Skeletal muscle cell (primary cell): ENCODE measurements at regions not wholly inside any gene's neighbourhood (a gene's known extent, or its start where the extent isn't known, plus 50 kb on each side); places are given as distances from the start of the nearest gene placed in this dataset.

Source experiments
- DNase-seq: peaks from one replicate; pipeline ENCODE4 v3.0.0-alpha.2; 2010; ENCODE audit warnings: low read depth
- H3K4me3 ChIP-seq: 2 replicates; pipeline ENCODE4 v1.5.1; 2011; ENCODE audit warnings: low read depth, mild to moderate bottlenecking, control low read depth, low read length, moderate library complexity

DNA sequence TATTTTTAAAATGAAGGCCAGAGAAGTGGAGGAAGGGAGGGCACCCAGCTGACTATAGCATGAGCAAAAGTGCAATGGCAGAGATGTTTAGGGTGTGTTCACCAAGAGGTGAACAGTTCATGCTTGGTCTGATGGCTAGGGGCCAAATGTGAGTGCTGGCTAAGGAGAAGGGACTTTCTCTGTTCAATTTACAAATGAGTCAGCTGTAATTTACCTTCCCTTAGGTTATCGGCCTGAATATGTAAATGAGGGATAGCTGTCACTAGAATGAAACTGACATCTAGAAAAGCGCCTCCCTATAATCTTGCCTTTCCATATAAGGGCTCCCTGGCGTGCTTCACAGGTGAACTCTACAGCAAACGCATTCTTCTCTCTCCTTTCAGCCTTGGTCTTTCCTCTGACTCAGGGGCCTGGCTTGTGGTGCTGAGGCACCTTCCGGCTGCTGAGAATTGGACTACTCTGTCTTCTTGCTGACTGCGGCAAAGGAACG is 114.7 kb upstream of the BACH2 start:
- DNase-seq, result no peak
- no peak overlapping the region for H3K4me3 ChIP-seq

DNA sequence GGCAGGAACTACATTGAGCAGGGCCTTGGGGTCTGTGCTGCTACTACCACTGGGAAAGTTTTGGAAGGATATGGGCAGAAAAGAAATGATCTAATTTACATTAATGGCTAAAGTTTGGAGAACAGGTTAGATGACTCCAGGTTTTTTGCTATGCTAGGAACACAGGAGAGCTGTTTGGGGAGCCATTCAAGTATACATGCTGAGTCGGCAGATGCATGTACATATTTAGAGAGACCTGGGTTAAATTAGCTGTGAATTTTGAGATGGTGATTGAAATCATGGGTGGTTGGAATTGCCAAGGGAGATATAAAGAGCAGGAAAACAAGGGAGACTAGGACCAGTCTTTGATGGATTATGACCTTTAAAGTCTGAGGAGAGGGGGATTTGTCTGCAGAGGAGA is 113.1 kb upstream of the BACH2 start:
- no peak for DNase-seq
- no peak overlapping the region for H3K4me3 ChIP-seq

DNA sequence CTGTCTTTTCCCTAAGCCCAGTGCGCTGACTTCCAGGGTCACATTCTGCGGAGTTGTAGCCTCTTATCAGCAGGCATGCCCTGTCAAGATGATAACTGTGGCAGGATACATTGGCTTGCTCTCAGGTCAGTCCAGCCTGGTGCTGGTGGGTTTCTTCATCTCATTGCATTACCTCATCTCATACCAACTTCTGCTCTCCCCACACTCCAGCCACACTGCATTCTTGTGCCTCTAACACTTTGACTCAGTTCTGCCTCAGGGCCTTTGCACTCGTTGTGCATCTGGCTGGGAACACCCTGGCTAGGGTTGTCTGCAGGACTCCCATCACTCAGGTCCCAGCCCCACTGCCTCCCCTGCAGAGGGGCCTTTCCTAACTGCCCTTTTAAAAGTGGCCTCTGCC is 110.3 kb upstream of the BACH2 start:
- no peak overlapping the region for H3K4me3 ChIP-seq
- no peak for DNase-seq

DNA sequence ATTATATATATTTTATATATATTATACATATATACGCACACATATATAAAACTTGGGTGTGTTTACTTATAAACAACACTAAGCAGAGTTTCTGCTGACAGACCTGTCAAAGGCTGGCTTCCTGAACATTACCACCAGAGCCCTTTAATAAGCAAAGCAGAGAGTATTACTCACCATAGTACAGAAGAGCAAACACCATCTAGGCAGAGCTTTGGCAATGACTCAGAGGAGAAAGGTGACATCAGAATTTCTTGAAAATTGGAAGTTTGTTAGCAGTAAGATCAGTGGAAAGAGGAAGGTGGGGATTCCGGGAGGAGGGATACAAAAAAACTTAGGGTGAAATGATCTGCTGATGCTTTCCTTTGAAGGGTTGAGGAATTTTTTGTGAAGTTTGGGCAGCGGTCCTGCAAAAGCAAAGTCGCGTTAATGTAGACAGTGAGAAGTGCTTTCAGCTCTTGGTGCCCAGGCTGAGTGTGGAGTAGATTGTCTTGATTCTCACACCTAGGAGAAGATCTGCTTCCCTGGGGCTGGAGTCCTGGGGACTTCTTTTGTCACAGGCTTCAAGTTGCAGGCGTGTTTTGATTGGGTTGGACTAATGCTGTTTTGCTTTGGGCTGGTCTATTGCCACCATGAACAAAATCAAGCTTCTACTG is 109.6 kb upstream of the BACH2 start:
- no peak overlapping the region for H3K4me3 ChIP-seq
- DNase-seq, result peak; percentile 45

DNA sequence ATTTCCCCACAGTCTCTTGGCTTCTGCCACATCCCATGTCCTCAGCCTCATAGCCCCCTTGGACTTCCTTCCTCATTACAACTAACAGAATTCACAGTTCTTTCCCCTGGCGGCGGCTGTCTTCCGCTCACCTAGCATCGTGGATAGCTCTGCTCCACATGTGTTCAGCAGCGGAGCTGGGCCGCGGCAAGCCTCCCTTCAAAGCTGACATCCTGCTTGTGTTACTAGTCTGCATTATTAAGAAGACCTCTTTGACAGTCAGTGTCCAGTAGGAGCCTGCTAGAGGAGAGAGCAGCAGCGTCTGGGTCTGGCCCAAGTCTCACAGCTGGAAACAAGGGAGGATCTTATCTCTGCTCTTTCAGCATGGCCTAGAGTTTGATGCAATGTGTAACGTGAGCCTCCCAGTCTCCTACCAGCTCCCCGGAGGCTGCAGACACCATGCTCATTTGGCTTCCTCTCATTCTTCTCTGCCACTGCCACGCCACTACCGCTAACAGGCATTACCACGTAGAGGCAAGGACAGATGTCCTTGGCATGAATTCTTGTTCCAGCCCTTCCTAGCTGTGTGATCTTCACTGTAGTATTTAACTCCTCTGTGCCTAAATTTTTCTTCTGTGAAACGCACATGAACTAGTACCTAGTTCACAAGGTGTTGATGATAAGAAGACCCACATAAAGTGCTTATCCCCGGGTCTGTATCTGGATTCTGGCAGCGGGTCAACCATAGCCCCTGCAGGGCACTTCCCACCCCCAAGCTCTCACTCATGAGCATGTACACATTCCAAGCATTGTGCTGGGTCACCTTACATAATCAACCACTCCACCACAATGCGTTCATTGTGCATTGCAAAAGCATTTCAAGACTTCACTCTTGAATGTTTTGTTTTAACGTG is 107.1 kb upstream of the BACH2 start:
- DNase-seq, result peak; percentile 78
- H3K4me3 ChIP-seq, result no peak overlapping the region

DNA sequence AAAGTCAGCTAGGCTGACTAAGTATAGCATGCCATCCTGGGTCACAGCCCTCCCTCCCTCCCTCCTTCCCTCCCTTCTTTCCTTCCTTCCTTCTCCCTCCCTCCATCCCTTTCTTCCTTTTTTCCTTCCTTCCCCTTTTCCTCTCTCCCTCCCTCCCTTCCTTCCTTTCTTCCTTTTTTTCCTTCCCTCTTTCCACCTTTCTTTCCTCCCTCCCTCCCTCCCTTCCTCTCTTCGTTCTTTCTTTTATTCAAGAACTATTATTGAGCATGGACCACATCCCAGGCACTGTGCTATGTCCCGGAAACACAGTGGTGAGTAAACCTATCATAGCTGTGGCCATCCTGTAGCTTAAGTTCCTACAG is 106.2 kb upstream of the BACH2 start:
- no peak for DNase-seq
- H3K4me3 ChIP-seq, result no peak overlapping the region

DNA sequence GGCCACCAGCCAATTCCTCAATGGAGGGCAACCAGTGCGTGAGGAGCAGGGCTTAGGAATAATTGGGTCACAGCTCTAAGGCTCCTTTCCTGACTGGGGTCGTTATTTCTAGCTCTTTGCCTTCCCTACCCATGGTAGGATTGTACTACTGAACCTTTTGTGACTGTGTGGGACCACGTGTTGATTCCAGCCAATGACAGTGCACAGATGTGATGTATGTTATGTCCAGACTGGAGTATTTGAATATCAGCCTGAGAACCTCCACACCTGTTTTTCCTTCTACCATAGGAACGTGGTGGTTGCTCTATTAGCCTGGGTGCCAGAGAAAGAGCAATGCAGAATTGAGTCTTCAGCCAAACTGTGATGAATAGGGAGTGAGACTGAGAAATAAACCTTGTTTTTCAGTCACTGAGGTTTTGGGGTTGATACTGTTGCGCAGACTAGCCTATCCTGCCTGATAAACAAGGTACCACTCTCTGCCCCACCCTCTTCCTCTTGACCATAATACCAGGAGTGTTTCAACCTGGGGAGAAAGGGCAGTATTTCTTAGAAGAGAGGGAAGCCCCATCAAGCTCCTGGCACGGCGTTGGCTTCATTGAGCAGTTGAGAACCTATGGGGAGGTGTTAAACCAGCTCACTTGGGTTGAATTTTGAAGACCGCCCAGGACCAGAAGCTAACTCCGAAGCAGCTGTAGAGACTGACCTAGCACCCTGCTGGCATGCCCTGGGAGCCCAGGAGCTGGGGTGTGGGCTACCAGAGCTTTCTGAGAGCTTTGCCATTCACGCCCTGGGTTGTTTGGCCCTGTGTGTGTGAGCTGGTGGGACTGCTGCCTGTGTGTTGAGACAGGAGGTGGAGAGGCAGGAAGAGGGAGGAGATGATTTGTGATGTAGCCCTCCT is 105.5 kb upstream of the BACH2 start:
- no peak overlapping the region for H3K4me3 ChIP-seq
- DNase-seq, result no peak

DNA sequence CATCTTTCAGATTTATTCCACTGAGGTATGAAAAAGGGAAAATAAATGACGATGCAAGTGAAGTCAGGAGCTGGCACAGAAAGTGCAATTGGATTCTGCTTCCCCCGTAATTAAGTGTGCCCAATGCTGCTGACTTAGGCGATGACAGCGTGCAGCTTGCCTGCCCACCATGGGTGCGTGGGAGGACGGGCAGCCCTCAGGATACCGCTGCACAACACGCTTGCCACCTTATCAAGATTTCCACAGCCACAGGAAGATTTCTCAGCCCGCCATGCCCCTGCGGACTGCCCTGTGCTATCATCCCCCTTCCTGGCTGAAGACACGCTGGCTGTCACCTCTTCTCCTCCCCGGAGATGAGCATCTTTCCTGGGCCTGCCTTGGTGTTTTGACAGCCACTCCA is 103.3 kb upstream of the BACH2 start:
- H3K4me3 ChIP-seq, result no peak overlapping the region
- no peak for DNase-seq

DNA sequence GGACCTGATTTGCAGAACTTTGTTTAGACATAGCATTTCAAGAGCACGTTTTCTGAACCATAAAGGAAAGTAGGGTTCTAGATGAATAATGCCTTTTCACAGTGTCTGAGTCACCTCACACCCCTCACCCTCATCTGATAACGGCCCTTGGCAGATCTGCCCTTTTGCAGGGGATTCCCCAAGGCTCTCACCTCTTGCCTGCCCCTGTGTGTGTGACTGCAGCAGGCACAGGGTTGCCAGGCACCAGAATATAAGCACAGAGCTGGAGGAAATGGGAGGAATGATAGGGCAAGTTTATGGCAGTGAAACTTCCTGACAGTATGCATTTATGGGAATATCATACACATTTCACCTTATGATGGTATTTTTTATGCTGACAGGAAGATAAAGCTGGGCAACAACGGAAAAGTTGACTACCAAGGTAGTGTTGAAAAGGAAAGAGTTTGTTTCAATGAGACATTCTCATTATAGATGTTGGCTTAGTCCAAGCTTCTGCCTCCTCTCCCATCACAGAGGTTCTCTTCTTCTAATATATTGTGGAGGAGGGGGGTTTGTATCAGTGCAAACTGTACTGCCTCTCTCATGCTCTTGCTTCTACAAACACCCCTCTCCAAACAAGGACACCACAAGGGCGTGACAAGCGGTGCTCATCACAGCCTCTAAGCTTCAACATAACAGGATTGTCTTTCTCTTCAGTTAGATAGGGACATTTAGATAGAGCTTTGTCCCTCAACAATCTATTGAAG is 101.5 kb upstream of the BACH2 start:
- DNase-seq, result no peak
- H3K4me3 ChIP-seq, result no peak overlapping the region

DNA sequence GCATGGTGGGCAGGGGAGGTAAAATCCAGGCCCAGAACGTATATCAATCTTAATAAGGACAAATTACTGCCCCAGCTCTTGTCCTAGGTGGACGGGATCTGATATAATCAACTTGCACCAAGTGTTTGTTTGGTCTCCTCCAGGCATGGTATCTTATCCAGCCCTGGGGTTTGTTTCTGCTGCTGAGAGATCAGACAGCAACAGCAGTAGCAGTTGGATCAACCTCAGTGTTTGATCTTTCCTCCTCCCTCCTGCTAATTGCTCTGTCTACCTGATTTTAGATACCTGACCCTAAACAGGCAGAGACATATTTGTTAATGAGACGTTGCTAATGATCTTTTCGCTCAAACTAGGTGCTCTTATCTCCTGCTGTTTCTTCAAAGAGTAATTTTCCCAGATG is 100.4 kb upstream of the BACH2 start:
- no peak for DNase-seq
- H3K4me3 ChIP-seq, result no peak overlapping the region

DNA sequence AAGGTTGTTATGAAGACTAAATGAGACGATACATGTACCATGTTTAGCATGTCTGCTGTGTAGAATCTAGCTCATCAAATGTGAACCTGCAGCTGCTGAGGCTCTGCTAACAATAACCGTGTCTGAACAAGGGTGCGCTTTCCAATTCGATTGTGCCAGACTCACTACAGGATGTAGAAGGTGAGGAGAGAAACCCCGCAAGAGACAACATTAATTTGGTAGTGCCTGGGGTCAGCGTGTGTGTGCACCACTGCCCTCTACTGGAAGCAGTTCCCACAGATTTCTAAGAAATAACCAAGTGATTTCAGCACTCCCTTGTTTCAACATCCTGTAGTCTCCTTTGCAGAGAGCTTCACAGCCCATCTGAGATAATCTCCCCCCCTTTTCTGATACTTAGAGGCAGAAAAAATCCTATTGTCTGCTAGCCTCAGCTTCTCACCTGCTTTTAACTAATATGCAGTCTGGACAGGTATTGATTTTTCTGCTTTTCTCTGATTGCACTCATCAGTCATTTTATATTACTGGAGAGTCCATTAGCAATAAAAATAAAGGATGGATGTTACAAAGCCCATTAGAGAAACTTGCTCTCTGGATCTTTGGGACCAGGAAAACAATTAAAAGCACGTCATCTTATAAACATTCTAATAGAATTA is 96.7 kb upstream of the BACH2 start:
- H3K4me3 ChIP-seq, result no peak overlapping the region
- DNase-seq, result peak; percentile 31

DNA sequence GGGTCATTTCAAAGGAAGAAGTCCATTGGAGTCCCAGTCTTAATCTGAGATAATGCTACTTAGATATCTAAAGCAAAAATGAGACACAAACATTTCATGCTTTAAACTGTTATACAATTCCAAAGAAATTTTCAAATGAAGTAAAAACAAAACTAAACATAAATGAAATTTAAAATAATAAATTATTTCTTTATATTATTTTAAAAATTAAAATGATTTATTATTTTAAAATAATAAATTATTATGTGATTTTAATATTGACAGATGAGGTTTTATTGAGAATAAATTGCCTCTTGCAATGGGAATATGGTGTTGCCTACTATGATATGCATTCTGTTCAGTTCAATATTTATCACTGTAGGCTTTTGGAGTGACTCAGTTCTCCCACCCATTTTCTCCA is 93.7 kb upstream of the BACH2 start:
- no peak overlapping the region for H3K4me3 ChIP-seq
- no peak for DNase-seq

DNA sequence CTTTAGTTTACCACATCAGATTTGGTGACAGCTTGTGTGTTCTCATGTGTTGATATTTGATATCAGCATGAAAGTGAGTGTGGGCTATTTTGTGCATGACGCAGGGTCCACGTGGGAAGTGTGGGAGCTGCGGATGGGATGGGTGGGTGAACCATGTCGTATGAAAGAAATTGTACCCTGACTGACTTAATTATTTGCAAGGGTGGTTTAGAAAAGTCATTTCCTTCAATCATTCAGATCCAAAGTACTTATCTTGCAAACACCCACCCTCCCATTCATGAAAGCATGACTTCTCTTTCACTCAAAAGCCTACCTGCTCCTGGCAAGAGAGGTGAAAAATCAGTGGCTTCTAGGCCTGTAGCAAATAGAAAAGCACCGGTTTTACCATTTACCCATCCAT is 91.8 kb upstream of the BACH2 start:
- no peak overlapping the region for H3K4me3 ChIP-seq
- DNase-seq, result no peak

DNA sequence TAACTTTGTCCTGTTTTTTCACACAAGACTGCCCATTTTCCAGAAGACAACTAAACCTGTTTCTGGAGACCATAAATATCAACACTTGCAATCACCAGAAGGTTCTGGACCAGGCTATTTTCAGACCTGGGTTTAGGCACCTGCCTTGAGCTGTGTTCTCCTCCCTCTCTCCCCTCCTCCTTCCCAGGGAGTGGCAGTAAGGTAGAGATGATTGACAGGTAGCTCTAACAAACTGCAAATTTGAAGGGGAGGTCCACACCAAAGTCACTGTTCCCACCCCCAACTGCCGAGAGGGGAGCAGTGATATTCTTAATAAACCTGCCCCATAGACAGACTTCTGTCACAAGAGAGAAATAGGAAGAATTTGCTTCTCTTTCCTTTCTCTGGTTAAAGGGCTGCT is 91.2 kb upstream of the BACH2 start:
- no peak for DNase-seq
- no peak overlapping the region for H3K4me3 ChIP-seq

DNA sequence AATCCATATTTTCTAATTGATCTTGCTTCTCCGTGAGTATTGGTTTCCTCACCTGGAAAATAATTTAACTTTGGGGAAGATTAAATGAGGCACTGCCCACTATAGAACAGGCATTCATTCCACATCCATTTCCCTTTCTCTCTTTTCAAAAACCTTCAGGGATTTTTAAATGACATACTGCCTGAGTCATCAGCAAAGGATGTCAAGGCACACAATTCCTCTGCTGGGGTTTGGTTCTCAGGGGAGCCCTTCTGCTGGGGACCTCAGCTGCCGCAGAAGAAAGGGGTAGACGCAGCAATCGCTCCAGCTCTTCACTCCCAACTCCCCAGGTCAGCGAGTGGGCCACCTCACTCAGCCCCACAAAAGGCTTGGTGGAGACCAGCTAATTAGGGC is 90.7 kb upstream of the BACH2 start:
- H3K4me3 ChIP-seq, result no peak overlapping the region
- no peak for DNase-seq

DNA sequence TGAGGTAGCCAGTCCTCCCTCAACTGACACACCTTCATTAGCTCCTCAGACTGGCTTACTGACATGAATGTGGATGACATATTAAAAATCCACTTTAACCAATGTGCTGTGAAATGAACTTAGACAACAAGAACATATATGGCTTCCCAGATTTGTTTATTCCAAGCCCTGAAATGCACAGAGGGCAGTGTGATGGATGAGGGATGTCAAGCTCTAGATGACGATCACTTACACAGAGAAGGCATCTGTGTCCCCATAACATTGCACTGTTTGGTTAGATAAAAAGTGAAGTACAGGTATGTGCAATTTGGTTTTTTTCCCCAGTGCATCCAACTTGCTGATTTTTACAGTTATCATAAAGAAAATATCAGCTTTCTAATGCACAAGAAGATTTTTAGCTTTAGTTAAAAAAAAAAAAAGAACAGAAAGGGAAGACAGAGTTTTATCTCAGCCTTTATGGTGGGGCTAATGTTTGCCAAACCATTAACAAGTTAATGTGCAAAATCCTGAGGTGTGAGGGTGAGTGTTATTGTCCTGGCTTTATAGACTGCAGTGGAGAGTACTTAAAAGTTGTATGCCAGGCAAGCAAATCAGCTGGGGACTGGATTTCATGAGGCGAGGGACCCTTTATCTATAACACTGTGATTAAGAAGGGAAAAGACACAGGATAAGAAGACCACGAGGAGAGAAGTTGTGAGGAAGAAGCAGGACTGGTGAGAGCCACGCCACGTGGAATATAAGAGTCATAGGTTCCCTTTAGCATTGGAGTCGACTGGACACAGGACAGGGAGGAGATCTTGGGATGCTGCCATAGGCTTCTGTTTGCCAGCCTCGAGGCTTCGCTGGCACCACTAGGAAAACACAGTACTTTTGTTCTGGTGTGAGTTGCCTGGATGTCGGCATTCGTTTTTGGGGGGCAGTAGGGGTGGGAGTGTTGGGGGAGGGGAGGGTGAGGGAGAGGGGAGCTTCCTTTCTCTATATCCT is 90.0 kb upstream of the BACH2 start:
- H3K4me3 ChIP-seq, result no peak overlapping the region
- DNase-seq, result no peak

DNA sequence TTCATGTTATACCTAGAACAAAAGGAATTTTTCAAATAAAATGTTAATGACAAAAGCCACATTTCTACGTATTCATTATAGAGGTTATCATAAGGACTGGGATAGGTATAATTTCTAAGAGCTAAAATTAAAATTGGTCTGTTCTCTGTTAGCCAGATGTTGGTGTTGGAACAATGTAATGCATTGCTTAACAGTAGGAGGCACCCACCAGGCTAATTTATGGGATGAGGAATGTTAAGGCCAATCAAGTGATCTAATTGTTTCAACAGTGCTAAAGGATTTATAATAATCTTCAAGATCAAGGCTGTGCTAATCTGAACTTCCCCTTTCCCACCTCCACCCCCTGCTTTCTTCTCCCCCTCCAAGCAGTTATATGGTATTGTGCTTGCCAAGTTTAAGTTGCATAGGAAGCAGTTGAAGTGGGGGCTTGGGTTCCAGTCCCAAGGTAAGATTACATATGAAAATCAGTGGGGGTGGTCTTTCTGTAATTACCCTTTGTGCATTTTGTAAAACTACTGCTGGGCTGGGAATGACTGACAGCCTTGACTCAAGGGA is 89.2 kb upstream of the BACH2 start:
- H3K4me3 ChIP-seq, result no peak overlapping the region
- DNase-seq, result no peak

DNA sequence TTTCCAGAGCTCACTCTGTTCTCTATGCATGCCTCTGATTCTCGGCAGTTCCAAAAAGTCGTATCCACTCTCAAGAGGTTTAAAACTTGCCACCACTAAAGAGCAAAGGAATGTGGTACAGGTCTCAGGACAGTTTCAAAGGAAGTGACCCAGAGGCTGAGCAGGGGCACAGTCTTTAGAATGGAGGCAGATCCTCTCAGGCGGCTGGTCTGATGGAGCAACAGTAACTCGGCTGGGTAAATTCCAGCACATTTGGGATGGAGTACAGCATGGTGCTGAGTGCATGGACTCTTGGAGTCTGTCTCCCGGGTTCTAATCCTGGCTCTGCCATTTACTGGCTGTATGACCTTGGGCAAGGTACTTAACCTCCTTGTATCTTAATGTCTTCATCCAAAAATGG is 88.1 kb upstream of the BACH2 start:
- DNase-seq, result no peak
- no peak overlapping the region for H3K4me3 ChIP-seq
